ENCODE measurements at regions not wholly inside any gene's neighbourhood (a gene's known extent, or its start where the extent isn't known, plus 50 kb on each side); places are given as distances from the start of the nearest gene placed in this dataset.

DNA sequence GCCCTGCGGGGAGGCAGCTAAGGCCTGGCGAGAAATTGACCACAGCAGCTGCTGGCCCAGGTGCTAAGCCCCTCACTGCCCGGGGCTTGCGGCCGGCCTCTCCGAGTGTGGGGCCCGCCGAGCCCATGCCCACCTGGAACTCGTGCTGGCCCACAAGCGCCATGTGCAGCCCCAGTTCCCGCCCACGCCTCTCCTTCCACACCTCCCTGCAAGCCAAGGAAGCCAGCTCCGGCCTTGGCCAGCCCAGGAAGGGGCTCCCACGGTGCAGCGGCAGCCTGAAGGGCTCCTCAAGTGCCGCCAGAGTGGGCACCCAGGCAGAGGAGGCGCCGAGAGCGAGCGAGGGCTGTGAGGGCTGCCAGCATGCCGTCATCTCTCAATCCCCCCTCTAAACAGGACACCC lies 304.6 kb upstream of the FAM98A start:
- H3K4me1 Mint-ChIP-seq (ENCODE audit: low read depth, unreplicated experiment) = no peaks in the 10 kb centered on the region
- H3K27me3 Mint-ChIP-seq (ENCODE audit: unreplicated experiment) = no peaks in the 10 kb centered on the region
- DNase-seq = no peak
- no peak overlapping the region for H3K27ac Mint-ChIP-seq (ENCODE audit: unreplicated experiment)
- CTCF ChIA-PET = no interaction called here
- peaks cover 13% of the 10 kb centered on the region for H3K9me3 Mint-ChIP-seq (ENCODE audit: low read depth, unreplicated experiment)
- no peaks in the 10 kb centered on the region for H3K36me3 Mint-ChIP-seq (ENCODE audit: insufficient read depth, unreplicated experiment)
- TF ChIP-seq, protein P1, sequence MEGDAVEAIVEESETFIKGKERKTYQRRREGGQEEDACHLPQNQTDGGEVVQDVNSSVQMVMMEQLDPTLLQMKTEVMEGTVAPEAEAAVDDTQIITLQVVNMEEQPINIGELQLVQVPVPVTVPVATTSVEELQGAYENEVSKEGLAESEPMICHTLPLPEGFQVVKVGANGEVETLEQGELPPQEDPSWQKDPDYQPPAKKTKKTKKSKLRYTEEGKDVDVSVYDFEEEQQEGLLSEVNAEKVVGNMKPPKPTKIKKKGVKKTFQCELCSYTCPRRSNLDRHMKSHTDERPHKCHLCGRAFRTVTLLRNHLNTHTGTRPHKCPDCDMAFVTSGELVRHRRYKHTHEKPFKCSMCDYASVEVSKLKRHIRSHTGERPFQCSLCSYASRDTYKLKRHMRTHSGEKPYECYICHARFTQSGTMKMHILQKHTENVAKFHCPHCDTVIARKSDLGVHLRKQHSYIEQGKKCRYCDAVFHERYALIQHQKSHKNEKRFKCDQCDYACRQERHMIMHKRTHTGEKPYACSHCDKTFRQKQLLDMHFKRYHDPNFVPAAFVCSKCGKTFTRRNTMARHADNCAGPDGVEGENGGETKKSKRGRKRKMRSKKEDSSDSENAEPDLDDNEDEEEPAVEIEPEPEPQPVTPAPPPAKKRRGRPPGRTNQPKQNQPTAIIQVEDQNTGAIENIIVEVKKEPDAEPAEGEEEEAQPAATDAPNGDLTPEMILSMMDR (IDR thresholded peaks at IDR 0.05; ENCODE audit: unreplicated experiment) = no peak
- H3K4me3 Mint-ChIP-seq (ENCODE audit: low read depth, unreplicated experiment) = no peak overlapping the region
- BruUV-seq (replicated peaks) = no TSS peak
- intact Hi-C loops (cut with micrococcal nuclease; ENCODE audit: unreplicated experiment) = no loop called here

DNA sequence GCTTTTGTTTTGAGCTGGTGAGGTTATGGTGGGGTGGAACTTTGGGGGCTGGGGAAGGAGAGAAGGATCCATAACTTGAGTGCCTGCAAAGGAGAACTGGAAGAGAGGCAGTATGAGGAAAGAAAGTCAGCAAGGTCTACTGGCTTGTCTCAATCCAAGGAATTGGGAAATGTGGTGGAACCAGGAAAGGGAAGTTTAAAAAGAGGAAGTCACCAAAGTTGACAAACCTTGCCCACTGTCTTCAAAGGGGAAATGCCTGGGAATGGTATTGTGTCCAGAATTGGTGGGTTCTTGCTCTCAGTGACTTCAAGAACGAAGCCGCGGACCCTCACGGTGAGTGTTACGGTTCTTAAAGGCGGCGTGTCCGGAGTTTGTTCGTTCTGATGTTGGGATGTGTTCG lies 304.1 kb upstream of the FAM98A start:
- BruUV-seq (replicated peaks) = no TSS peak
- intact Hi-C loops (cut with micrococcal nuclease; ENCODE audit: unreplicated experiment) = no loop called here
- CTCF ChIA-PET = no interaction called here
- no peak for DNase-seq
- TF ChIP-seq, protein P1 (IDR thresholded peaks at IDR 0.05; ENCODE audit: unreplicated experiment) = no peak
- Mint-ChIP-seq H3K36me3 (ENCODE audit: insufficient read depth, unreplicated experiment) (no peaks in the 10 kb centered on the region), H3K27me3 (ENCODE audit: unreplicated experiment) (no peaks in the 10 kb centered on the region), H3K27ac (ENCODE audit: unreplicated experiment) (no peak overlapping the region), H3K4me3 (ENCODE audit: low read depth, unreplicated experiment) (no peak overlapping the region), H3K4me1 (ENCODE audit: low read depth, unreplicated experiment) (no peaks in the 10 kb centered on the region), H3K9me3 (ENCODE audit: low read depth, unreplicated experiment) (peaks cover 13% of the 10 kb centered on the region)

DNA sequence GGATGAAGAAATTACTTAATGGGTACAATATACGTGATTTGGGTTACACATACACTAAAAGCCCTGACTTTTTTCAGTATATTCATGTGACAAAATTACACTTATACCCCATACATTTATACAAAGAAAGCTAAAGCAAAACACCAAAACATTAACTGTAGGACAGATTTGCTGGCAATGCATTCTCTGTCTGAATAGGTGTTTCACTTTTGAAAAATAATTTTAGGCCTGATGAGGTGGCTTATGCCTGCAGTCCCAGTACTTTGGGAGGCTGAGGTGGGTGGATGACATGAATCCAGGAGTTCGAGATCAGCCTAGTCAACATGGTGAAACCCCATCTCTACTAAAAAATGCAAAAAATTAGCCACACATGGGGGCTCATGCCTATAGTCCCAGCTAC lies 301.5 kb upstream of the FAM98A start:
- Mint-ChIP-seq H3K27me3 (ENCODE audit: unreplicated experiment) (no peaks in the 10 kb centered on the region), H3K4me3 (ENCODE audit: low read depth, unreplicated experiment) (no peak overlapping the region), H3K27ac (ENCODE audit: unreplicated experiment) (no peak overlapping the region), H3K4me1 (ENCODE audit: low read depth, unreplicated experiment) (no peaks in the 10 kb centered on the region), H3K36me3 (ENCODE audit: insufficient read depth, unreplicated experiment) (no peaks in the 10 kb centered on the region), H3K9me3 (ENCODE audit: low read depth, unreplicated experiment) (peaks cover 21% of the 10 kb centered on the region)
- intact Hi-C loops (cut with micrococcal nuclease; ENCODE audit: unreplicated experiment) = no loop called here
- TF ChIP-seq, protein P1 (IDR thresholded peaks at IDR 0.05; ENCODE audit: unreplicated experiment) = no peak
- no peak for DNase-seq
- CTCF ChIA-PET = no interaction called here
- BruUV-seq (replicated peaks) = no TSS peak

DNA sequence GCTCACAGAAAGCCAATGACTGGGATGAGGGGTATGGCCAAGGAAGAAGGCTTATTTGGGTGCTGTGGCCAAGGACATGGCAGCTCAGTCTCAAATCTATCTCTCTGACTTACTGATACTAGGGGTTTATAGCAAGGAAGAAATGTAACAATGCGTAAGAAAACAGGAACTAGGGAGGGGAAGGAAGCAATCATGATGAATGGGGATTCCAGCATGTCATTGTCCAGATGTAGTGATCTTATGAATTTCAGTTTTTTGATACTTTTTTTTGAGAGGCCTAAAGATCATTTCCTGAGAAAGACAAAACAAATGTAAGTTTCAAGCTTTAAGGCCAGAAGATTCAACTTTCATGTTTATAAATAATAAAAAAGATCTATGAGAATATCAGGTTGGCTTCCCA lies 298.6 kb upstream of the FAM98A start:
- Mint-ChIP-seq H3K27ac (ENCODE audit: unreplicated experiment) (no peak overlapping the region), H3K36me3 (ENCODE audit: insufficient read depth, unreplicated experiment) (no peaks in the 10 kb centered on the region), H3K4me3 (ENCODE audit: low read depth, unreplicated experiment) (no peak overlapping the region), H3K9me3 (ENCODE audit: low read depth, unreplicated experiment) (peaks cover 14% of the 10 kb centered on the region), H3K27me3 (ENCODE audit: unreplicated experiment) (no peaks in the 10 kb centered on the region), H3K4me1 (ENCODE audit: low read depth, unreplicated experiment) (no peaks in the 10 kb centered on the region)
- intact Hi-C loops (cut with micrococcal nuclease; ENCODE audit: unreplicated experiment) = no loop called here
- TF ChIP-seq, protein P1 (IDR thresholded peaks at IDR 0.05; ENCODE audit: unreplicated experiment) = no peak
- no TSS peak for BruUV-seq (replicated peaks)
- CTCF ChIA-PET = no interaction called here
- no peak for DNase-seq

DNA sequence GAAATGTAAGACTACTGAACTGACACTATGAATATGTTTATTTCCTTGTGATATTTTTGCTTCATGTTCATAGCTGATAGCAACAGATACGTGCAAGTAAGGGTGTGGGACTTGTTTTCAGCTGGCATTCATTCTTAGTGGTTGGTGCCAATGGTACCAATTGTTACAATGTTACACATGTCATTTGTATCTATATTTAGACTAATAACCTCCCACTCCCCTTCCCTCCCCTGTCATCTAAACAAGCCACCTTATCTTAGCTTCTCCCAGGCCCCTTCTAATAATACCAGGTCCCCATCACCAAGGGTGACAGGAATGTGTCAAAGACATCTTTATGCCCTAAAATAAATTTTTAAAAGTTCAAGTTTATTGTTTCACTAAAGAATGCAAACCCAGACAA lies 294.7 kb upstream of the FAM98A start:
- intact Hi-C loops (cut with micrococcal nuclease; ENCODE audit: unreplicated experiment) = no loop called here
- Mint-ChIP-seq H3K9me3 (ENCODE audit: low read depth, unreplicated experiment) (peaks cover 9% of the 10 kb centered on the region), H3K4me1 (ENCODE audit: low read depth, unreplicated experiment) (no peaks in the 10 kb centered on the region), H3K27ac (ENCODE audit: unreplicated experiment) (no peak overlapping the region), H3K27me3 (ENCODE audit: unreplicated experiment) (no peaks in the 10 kb centered on the region), H3K36me3 (ENCODE audit: insufficient read depth, unreplicated experiment) (no peaks in the 10 kb centered on the region), H3K4me3 (ENCODE audit: low read depth, unreplicated experiment) (no peak overlapping the region)
- CTCF ChIA-PET = interaction anchor here (1.0 kb wide), 1 partner anchor 40 kb away, joined by 3 read pairs; no protein-coding TSS in a partner anchor
- no peak for DNase-seq
- BruUV-seq (replicated peaks) = no TSS peak
- TF ChIP-seq, protein P1 (IDR thresholded peaks at IDR 0.05; ENCODE audit: unreplicated experiment) = no peak
